ENCODE measurements at regions not wholly inside any gene's neighbourhood (a gene's known extent, or its start where the extent isn't known, plus 50 kb on each side); places are given as distances from the start of the nearest gene placed in this dataset.
A peak's percentile ranks its signal among the peaks of the same experiment; 100 is the strongest.

DNA sequence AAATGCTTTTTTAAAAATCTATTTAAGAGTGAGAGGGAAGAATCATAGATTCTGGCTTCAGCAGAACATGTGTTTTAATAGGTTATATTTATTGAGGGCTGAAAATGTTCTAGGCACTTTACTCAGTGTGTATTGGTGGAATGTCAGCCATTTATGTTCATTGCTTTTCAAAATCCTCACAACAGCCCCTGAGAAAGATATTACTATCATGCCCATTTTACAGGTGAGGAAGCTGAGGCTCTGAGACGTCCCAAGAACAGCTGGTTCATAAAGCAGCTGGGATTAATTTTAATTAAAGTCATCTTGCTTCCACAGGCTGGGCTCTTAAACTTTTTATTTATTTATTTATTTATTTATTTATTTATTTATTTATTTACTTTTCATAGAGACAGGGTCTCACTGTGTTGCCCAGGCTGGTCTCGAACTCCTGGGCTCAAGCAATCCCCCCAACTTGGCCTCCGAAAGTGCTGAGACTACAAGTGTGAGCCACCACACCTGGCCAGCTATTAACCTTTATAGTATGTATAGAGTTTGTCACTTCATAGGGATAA is 364.6 kb downstream of the SHQ1 start:
- peak overlapping the region in 1 of 3 experiments; percentile 67 for H3K4me3 ChIP-seq (replicated peaks in 1 of 3; ENCODE audit: low read depth in 2 of 3, low read length in 3 of 3)
- H3K36me3 ChIP-seq (replicated peaks in 1 of 2; ENCODE audit: control insufficient read depth in 1 of 2, insufficient read depth in 2 of 2, low read length in 2 of 2) = no peaks in the 10 kb centered on the region
- no peaks in the 10 kb centered on the region for H3K27me3 ChIP-seq (ENCODE audit: control insufficient read depth in 2 of 2, insufficient read depth in 2 of 2, low read length in 2 of 2)
- TF ChIP-seq, protein P1, sequence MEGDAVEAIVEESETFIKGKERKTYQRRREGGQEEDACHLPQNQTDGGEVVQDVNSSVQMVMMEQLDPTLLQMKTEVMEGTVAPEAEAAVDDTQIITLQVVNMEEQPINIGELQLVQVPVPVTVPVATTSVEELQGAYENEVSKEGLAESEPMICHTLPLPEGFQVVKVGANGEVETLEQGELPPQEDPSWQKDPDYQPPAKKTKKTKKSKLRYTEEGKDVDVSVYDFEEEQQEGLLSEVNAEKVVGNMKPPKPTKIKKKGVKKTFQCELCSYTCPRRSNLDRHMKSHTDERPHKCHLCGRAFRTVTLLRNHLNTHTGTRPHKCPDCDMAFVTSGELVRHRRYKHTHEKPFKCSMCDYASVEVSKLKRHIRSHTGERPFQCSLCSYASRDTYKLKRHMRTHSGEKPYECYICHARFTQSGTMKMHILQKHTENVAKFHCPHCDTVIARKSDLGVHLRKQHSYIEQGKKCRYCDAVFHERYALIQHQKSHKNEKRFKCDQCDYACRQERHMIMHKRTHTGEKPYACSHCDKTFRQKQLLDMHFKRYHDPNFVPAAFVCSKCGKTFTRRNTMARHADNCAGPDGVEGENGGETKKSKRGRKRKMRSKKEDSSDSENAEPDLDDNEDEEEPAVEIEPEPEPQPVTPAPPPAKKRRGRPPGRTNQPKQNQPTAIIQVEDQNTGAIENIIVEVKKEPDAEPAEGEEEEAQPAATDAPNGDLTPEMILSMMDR (IDR thresholded peaks at IDR 0.05) = no peak
- DNase-seq = no peak
- H3K9me3 ChIP-seq (replicated peaks in 1 of 2; ENCODE audit: control insufficient read depth in 1 of 2, insufficient read depth in 1 of 2, low read length in 2 of 2) = no peaks in the 10 kb centered on the region
- Mint-ChIP-seq H3K4me3 (no peak overlapping the region), H3K4me1 (peaks cover 32% of the 10 kb centered on the region), H3K27me3 (ENCODE audit: low read depth in 3 of 3) (peaks cover 0 to 2% (median 1%) of the 10 kb centered on the region in 3 donors), H3K36me3 (no peaks in the 10 kb centered on the region), H3K27ac (peak overlapping the region in 1 of 7 donors; percentile 81), H3K9me3 (peaks cover 0 to 6% (median 6%) of the 10 kb centered on the region in 7 donors)
- H3K4me1 ChIP-seq (ENCODE audit: control insufficient read depth in 1 of 2, insufficient read depth in 2 of 2, low read length in 2 of 2) = peaks cover 20 to 27% of the 10 kb centered on the region in 2 donors
- H2AFZ ChIP-seq (ENCODE audit: insufficient read depth, low read depth, low read length, poor library complexity, severe bottlenecking) = no peak overlapping the region
- no peaks in the 10 kb centered on the region for H3K79me2 ChIP-seq (ENCODE audit: insufficient read depth, low read length)
- no peaks in the 10 kb centered on the region for H4K20me1 ChIP-seq (ENCODE audit: insufficient read depth, low read length)
- WGBS (ENCODE audit: insufficient coverage) = no CpG with 5 or more reads among the region's 3 CpGs
- intact Hi-C loops (cut with micrococcal nuclease) = loop anchor here (5.0 kb wide), 1 partner anchor 36 kb away; the partner anchor contains the start of gene RYBP (in 2 of the 2)
- no peak overlapping the region for H3K27ac ChIP-seq (ENCODE audit: low read depth in 1 of 2, low read length in 2 of 2)
- H3K4me2 ChIP-seq (replicated peaks; ENCODE audit: extremely low read depth, low read length, poor library complexity, severe bottlenecking) = peak overlapping the region; percentile 76
- no peak overlapping the region for H3K9ac ChIP-seq (ENCODE audit: insufficient read depth, low read length, poor library complexity, severe bottlenecking)

DNA sequence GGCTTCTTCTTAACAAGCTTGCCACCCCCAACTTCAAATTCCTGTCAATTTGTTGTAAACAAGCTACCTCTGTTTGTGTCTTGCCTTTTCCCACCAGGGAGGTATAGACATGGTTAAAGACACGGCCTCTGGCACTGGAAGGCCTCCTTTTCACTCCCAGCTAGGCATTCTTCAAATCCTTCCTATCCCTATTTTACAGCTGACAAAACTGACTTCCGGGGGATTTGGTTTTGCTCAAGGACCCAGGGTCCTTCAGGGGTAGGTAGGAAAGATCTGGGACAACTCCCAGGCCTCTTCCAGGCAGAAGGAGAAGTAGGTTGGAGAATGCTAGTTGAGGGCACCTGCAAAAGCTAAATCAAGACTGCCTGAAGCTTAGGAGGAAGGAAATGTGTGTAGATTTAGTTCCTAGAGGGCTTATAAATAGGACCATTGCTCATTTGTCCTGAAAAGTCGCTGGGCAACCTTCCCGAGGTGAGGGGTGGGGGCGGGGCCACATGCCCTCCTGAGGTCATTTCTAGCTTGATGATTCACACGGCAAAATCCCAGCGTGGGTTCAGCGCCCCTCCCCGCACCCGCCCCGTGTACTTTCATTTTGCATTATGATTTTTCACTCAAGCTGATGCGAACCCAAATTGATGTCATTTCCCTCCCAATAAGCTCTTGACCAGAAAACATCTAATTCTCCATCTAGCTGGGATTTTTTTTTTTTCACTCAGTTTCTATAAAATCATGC is 365.5 kb downstream of the SHQ1 start:
- Histone ChIP-seq H3K4me2 (replicated peaks; ENCODE audit: extremely low read depth, low read length, poor library complexity, severe bottlenecking) (peak overlapping the region; percentile 76), H3K4me3 (replicated peaks in 1 of 3; ENCODE audit: low read depth in 2 of 3, low read length in 3 of 3) (peak overlapping the region; percentile 24 to 67 (median 29)), H3K27ac (ENCODE audit: low read depth in 1 of 2, low read length in 2 of 2) (peak overlapping the region in 1 of 2 donors; percentile 53), H3K27me3 (ENCODE audit: control insufficient read depth in 2 of 2, insufficient read depth in 2 of 2, low read length in 2 of 2) (no peaks in the 10 kb centered on the region), H3K9ac (ENCODE audit: insufficient read depth, low read length, poor library complexity, severe bottlenecking) (peak overlapping the region; percentile 19), H3K4me1 (ENCODE audit: control insufficient read depth in 1 of 2, insufficient read depth in 2 of 2, low read length in 2 of 2) (peaks cover 18 to 25% of the 10 kb centered on the region in 2 donors), H3K36me3 (replicated peaks in 1 of 2; ENCODE audit: control insufficient read depth in 1 of 2, insufficient read depth in 2 of 2, low read length in 2 of 2) (no peaks in the 10 kb centered on the region), H3K9me3 (replicated peaks in 1 of 2; ENCODE audit: control insufficient read depth in 1 of 2, insufficient read depth in 1 of 2, low read length in 2 of 2) (no peaks in the 10 kb centered on the region), H2AFZ (ENCODE audit: insufficient read depth, low read depth, low read length, poor library complexity, severe bottlenecking) (no peak overlapping the region), H4K20me1 (ENCODE audit: insufficient read depth, low read length) (no peaks in the 10 kb centered on the region), H3K79me2 (ENCODE audit: insufficient read depth, low read length) (no peaks in the 10 kb centered on the region)
- intact Hi-C loops (cut with micrococcal nuclease) = loop anchor here (5.0 kb wide), 1 partner anchor 35 kb away; the partner anchor contains the start of gene RYBP (in 2 of the 2)
- H3K9me3 Mint-ChIP-seq = peaks cover 0 to 6% (median 6%) of the 10 kb centered on the region in 7 donors
- H3K27ac Mint-ChIP-seq = peak overlapping the region; percentile 54 to 86 (median 81)
- WGBS (ENCODE audit: insufficient coverage) = 0% methylated on average over 9 of the region's 12 CpGs
- peak; percentile 81 to 95 (median 88) for DNase-seq
- no peaks in the 10 kb centered on the region for H3K36me3 Mint-ChIP-seq
- peak overlapping the region; percentile 75 to 80 for H3K4me3 Mint-ChIP-seq
- TF ChIP-seq, protein P1 (IDR thresholded peaks at IDR 0.05) = no peak
- peaks cover 25% of the 10 kb centered on the region for H3K4me1 Mint-ChIP-seq
- peaks cover 0 to 2% (median 1%) of the 10 kb centered on the region in 3 donors for H3K27me3 Mint-ChIP-seq (ENCODE audit: low read depth in 3 of 3)
